Stimulated activated CD4-positive, alpha-beta T cell treated with anti-CD3 and anti-CD28 coated beads, Interleukin-15, amount 100 ng/mL, for 1 hour (primary cell): ENCODE measurements at regions not wholly inside any gene's neighbourhood (a gene's known extent, or its start where the extent isn't known, plus 50 kb on each side); places are given as distances from the start of the nearest gene placed in this dataset.
"Not testable (repeated sequence)": the region's sequence is repeated elsewhere in the genome, so short reads cannot be mapped to it uniquely, and the experiment has no call there.

Source experiments
- DNase-seq, 2 donors: peaks; one replicate each; pipeline ENCODE4 v3.0.0-alpha.2; 2020; ENCODE audit warnings: low read depth in 1 of 2, low spot score in 1 of 2

GRCh38 chr4:128536746-128537145, 249.1 kb upstream of the PGRMC2 start:
- no peak for DNase-seq

- DNase-seq: not testable (repeated sequence)
Observed at GRCh38 chr4:128535510-128535909, 247.9 kb upstream of the PGRMC2 start.

GRCh38 chr4:128528793-128529553, 241.4 kb upstream of the PGRMC2 start:
- DNase-seq: no peak

- DNase-seq: no peak
Observed at GRCh38 chr4:128527946-128528576, 240.4 kb upstream of the PGRMC2 start.

GRCh38 chr4:128527351-128527750, 239.7 kb upstream of the PGRMC2 start:
- DNase-seq: no peak

GRCh38 chr4:128525992-128526630, 238.5 kb upstream of the PGRMC2 start:
- no peak for DNase-seq

- no peak for DNase-seq
Observed at GRCh38 chr4:128525387-128525786, 237.8 kb upstream of the PGRMC2 start.

- DNase-seq: no peak
Observed at GRCh38 chr4:128524311-128524710, 236.7 kb upstream of the PGRMC2 start.

- DNase-seq: no peak
Observed at GRCh38 chr4:128521648-128522111, 234.1 kb upstream of the PGRMC2 start.

- DNase-seq: no peak
Observed at GRCh38 chr4:128521156-128521555, 233.5 kb upstream of the PGRMC2 start.

- no peak for DNase-seq
Observed at GRCh38 chr4:128519163-128519830, 231.7 kb upstream of the PGRMC2 start.

- DNase-seq: no peak
Observed at GRCh38 chr4:128517739-128518510, 230.3 kb upstream of the PGRMC2 start.

- DNase-seq: no peak
Observed at GRCh38 chr4:128517096-128517738, 229.6 kb upstream of the PGRMC2 start.

GRCh38 chr4:128516301-128516969, 228.8 kb upstream of the PGRMC2 start:
- no peak for DNase-seq

- DNase-seq: no peak
Observed at GRCh38 chr4:128513664-128514484, 226.3 kb upstream of the PGRMC2 start.

- no peak for DNase-seq
Observed at GRCh38 chr4:128512767-128513322, 225.2 kb upstream of the PGRMC2 start.

GRCh38 chr4:128512161-128512560, 224.5 kb upstream of the PGRMC2 start:
- no peak for DNase-seq

GRCh38 chr4:128510850-128511249, 223.2 kb upstream of the PGRMC2 start:
- DNase-seq: no peak
